ENCODE measurements at regions not wholly inside any gene's neighbourhood (a gene's known extent, or its start where the extent isn't known, plus 50 kb on each side); places are given as distances from the start of the nearest gene placed in this dataset.

DNA sequence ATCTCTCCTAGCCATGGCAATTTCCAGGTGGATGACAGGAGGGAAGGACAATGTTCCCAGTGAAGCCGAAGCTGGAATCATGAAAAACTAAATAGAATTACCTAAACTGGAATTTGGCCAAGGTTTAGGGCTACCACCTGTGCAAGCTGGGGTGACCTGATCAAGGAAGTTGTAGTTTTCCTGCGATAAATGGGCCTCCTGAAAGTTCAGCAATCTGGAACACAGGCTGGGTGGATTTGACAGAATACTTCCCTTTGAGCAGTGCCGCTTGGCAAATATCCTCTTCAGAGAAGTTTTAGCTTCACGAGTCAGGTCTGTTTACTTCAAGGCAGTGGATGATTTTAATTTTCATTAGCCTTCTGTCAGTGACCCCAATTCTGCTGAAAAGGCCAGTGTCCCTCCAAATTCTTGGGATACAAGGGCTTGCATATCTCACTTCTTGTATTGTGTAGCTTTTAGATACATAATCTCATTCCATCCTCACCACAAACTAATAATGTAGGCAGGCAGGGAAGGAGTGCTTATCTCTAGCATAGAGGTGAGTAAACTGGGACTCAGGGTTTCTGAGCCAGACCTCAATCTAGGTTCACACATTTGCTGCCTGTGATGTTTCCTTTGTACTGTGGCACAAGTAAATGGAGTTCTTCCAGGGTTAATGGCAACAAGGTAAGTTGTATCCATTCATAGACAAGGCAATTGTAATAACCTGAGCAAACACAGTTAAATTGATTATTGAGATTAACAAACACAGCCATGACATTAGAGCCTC, 349.4 kb downstream of the NUF2 start:
- DNase-seq (ENCODE audit: low spot score in 2 of 2) (no peak), ATAC-seq (ENCODE audit: low read depth) (no peak)
- H3K4me3 Mint-ChIP-seq: no peak overlapping the region
- H3K27me3 Mint-ChIP-seq: no peaks in the 10 kb centered on the region
- H3K4me1 Mint-ChIP-seq: no peaks in the 10 kb centered on the region
- no peaks in the 10 kb centered on the region for H3K9me3 Mint-ChIP-seq
- no peaks in the 10 kb centered on the region for H3K36me3 Mint-ChIP-seq
- H3K27ac Mint-ChIP-seq: no peak overlapping the region

DNA sequence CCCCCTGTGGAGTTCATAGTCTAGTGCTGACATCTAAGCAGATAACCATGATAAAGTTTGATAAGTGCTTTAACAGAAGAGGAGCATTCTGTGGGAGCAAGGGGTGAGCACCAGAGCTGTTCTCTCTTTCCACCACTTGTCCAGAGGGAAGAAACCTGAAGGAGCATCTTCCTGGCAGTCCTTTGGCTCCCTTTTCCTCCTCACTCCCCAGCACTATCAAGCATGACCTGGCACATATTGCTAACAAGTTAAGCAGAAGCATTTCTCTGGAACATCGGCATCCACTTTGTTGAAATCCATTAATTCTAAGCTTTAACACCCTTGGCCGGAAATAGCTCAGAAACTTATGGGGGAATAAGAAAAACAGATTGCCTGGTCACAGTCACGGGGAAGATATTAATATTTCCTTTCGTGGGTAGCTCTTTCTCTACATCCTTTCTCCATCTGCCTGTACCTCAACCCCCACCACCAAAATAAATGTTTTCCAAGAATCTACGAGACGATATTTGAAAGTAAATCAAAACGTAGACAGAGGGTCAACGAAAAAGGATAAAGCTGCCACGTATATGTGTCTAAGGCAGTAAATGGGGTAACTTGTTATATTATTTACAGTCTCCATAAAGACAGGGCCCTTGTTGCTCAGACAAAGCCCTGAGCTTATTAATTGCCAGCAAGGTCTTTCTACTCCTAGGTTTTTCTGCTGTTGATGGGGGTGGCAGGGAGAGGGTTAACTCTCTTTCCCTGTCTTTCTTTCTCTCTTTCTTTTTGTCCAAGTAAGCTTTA, 351.4 kb downstream of the NUF2 start:
- no peak for ATAC-seq (ENCODE audit: low read depth)
- no peaks in the 10 kb centered on the region for H3K36me3 Mint-ChIP-seq

GRCh38 chr1:163673759-163674151, 352.0 kb downstream of the NUF2 start:
- H3K27ac Mint-ChIP-seq: no peak overlapping the region
- DNase-seq (ENCODE audit: low spot score in 2 of 2) (no peak), ATAC-seq (ENCODE audit: low read depth) (no peak)
- no peaks in the 10 kb centered on the region for H3K27me3 Mint-ChIP-seq
- no peaks in the 10 kb centered on the region for H3K4me1 Mint-ChIP-seq
- H3K36me3 Mint-ChIP-seq: no peaks in the 10 kb centered on the region
- H3K9me3 Mint-ChIP-seq: no peaks in the 10 kb centered on the region
- H3K4me3 Mint-ChIP-seq: no peak overlapping the region

More for the DNA sequence above, 351.4 kb downstream of the NUF2 start:
- H3K4me3 Mint-ChIP-seq: no peak overlapping the region
- no peaks in the 10 kb centered on the region for H3K9me3 Mint-ChIP-seq
- H3K4me1 Mint-ChIP-seq: no peaks in the 10 kb centered on the region
- no peak overlapping the region for H3K27ac Mint-ChIP-seq
- DNase-seq (ENCODE audit: low spot score in 2 of 2): no peak
- no peaks in the 10 kb centered on the region for H3K27me3 Mint-ChIP-seq

DNA sequence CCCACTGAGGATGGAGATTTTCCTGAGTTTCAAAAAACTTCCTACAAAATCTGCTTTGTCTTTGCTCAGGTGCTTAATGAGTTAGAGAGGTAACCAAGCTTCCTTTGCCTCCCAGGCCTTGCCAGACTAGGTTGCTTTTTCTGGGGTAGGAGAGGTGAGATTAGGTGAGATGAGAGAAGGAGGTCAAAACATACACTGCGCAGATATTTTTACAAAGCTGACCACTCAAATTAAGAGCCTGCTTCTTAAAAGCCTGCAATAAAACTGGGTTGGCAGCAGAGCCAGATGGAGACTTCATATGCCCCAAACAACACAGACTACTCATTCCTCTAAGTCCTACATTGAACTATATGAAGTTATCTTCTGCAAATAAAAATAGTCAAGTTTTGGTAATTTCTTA, 352.5 kb downstream of the NUF2 start:
- Mint-ChIP-seq H3K4me1 (no peaks in the 10 kb centered on the region), H3K36me3 (no peaks in the 10 kb centered on the region), H3K9me3 (no peaks in the 10 kb centered on the region), H3K4me3 (no peak overlapping the region), H3K27me3 (no peaks in the 10 kb centered on the region), H3K27ac (no peak overlapping the region)
- ATAC-seq (ENCODE audit: low read depth): no peak
- no peak for DNase-seq (ENCODE audit: low spot score in 2 of 2)

GRCh38 chr1:163684785-163685184, 363.0 kb downstream of the NUF2 start:
- Mint-ChIP-seq H3K9me3 (peaks cover 11% of the 10 kb centered on the region), H3K36me3 (no peaks in the 10 kb centered on the region), H3K4me1 (no peaks in the 10 kb centered on the region), H3K4me3 (no peak overlapping the region), H3K27me3 (no peaks in the 10 kb centered on the region), H3K27ac (no peak overlapping the region)
- no peak for ATAC-seq (ENCODE audit: low read depth)
- no peak for DNase-seq (ENCODE audit: low spot score in 2 of 2)

DNA sequence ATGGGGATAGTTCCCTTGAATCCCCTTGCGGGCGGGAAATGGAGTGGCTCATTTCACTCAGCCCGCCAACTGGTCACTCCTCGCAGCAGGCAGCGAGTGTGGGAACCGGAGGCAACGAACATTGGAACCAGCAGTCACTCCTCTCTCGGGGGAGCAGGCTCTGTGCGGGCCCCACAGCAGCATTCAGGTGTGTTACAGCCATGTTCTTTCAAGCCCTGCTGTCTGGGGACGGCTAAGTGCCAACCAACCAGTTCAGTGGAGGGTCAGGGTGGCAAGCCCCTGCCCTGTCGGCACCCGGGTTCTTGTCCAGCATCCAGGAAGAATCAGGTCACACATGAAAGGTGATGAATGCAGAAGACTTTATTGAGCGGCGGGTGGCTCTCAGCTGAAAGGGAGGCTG, 370.5 kb downstream of the NUF2 start:
- no peak overlapping the region for H3K4me3 Mint-ChIP-seq
- H3K36me3 Mint-ChIP-seq: no peaks in the 10 kb centered on the region
- no peaks in the 10 kb centered on the region for H3K9me3 Mint-ChIP-seq
- ATAC-seq (ENCODE audit: low read depth) (no peak), DNase-seq (ENCODE audit: low spot score in 2 of 2) (no peak)
- no peaks in the 10 kb centered on the region for H3K27me3 Mint-ChIP-seq
- no peaks in the 10 kb centered on the region for H3K4me1 Mint-ChIP-seq
- no peak overlapping the region for H3K27ac Mint-ChIP-seq

- Mint-ChIP-seq H3K36me3 (no peaks in the 10 kb centered on the region), H3K27ac (no peak overlapping the region), H3K4me1 (no peaks in the 10 kb centered on the region), H3K9me3 (no peaks in the 10 kb centered on the region), H3K27me3 (no peaks in the 10 kb centered on the region), H3K4me3 (no peak overlapping the region)
- no peak for ATAC-seq (ENCODE audit: low read depth)
- no peak for DNase-seq (ENCODE audit: low spot score in 2 of 2)
Observed at GRCh38 chr1:163697137-163697536, 375.4 kb downstream of the NUF2 start.

GRCh38 chr1:163701783-163702374, 380.1 kb downstream of the NUF2 start:
- no peaks in the 10 kb centered on the region for H3K27me3 Mint-ChIP-seq
- H3K27ac Mint-ChIP-seq: no peak overlapping the region
- H3K9me3 Mint-ChIP-seq: no peaks in the 10 kb centered on the region
- H3K4me1 Mint-ChIP-seq: no peaks in the 10 kb centered on the region
- ATAC-seq (ENCODE audit: low read depth): no peak
- no peak for DNase-seq (ENCODE audit: low spot score in 2 of 2)
- no peaks in the 10 kb centered on the region for H3K36me3 Mint-ChIP-seq
- H3K4me3 Mint-ChIP-seq: no peak overlapping the region

DNA sequence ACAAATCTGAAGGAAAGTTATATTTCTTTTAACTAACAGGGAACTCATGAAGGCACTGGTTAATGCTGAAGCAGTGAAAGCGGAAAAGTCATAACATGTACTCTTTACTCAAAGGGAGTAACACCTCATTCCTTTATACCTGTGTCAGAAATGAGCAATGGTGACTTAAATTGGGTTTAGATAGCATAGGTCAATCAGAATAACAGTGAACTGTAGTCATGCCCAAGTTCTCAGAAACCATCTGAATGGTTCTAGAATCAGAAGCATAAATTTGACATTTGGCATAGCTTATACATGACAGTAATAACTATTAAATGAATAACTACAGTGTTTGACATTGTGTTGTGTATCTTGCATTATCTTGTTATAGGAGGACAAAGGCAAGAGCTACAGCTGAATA, 382.0 kb downstream of the NUF2 start:
- H3K27ac Mint-ChIP-seq: no peak overlapping the region
- H3K27me3 Mint-ChIP-seq: no peaks in the 10 kb centered on the region
- H3K4me1 Mint-ChIP-seq: no peaks in the 10 kb centered on the region
- H3K36me3 Mint-ChIP-seq: no peaks in the 10 kb centered on the region
- DNase-seq (ENCODE audit: low spot score in 2 of 2) (no peak), ATAC-seq (ENCODE audit: low read depth) (no peak)
- H3K4me3 Mint-ChIP-seq: no peak overlapping the region
- H3K9me3 Mint-ChIP-seq: peaks cover 2% of the 10 kb centered on the region

DNA sequence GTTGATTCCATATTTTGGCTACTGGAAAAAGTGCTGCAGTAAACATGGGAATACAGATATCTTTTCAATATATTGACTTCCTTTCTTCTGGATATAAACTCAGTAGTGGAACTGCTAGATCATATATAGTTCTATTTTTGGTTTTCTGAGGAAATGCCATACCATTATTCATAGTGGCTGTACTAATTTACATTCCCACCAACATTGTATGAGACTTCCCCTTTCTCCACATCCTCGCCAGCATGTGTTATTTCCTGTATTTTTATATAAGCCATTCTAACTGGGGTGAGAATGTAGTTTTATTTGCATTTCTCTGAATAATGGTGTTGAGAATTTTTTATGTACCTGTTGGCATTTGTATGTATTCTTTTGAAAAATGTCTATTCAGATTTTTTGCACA, 385.2 kb downstream of the NUF2 start:
- ATAC-seq (ENCODE audit: low read depth) (no peak), DNase-seq (ENCODE audit: low spot score in 2 of 2) (no peak)
- Mint-ChIP-seq H3K27ac (no peak overlapping the region), H3K36me3 (no peaks in the 10 kb centered on the region), H3K27me3 (no peaks in the 10 kb centered on the region), H3K4me3 (no peak overlapping the region), H3K4me1 (no peaks in the 10 kb centered on the region), H3K9me3 (peaks cover 5% of the 10 kb centered on the region)

DNA sequence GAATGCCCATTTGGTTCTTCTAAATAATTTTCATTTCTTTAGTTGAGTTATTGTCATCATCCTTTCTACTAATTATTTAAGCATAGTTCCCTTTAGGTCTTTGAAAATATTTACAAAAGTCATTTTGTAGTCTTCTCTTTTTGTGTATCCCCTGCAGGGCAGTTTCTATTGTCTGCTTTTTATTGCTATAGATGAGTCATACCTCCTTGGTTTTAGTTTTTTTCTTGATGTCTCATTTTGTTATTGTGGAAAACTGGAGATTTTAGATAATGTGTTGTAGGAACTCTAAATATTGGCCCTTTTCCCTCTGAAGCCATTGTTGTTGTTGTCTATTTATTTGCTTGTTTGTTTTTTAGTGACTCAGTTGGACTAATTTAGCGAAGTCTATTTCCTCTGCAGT, 387.9 kb downstream of the NUF2 start:
- Mint-ChIP-seq H3K9me3 (peaks cover 7% of the 10 kb centered on the region), H3K27me3 (no peaks in the 10 kb centered on the region), H3K36me3 (no peaks in the 10 kb centered on the region), H3K4me1 (no peaks in the 10 kb centered on the region), H3K4me3 (no peak overlapping the region), H3K27ac (no peak overlapping the region)
- ATAC-seq (ENCODE audit: low read depth): no peak
- DNase-seq (ENCODE audit: low spot score in 2 of 2): no peak

DNA sequence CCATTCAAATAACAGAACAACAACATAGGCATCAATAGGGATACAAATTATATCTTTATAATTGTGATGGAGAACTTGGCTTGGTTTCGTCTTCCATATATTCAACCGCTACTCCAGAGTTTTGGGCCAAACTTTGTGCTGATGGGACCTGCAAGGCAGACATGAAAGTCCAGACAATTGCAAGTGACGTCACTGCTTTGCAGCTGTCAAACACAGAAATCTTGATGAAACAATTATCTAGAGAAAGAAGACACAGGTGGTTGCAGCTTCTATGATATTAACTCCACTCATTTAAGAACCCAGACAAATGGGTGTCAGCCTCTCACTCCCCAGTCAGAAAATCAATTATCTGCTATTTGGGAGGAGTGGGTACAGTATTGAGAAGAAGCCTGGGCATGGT, 390.6 kb downstream of the NUF2 start:
- no peaks in the 10 kb centered on the region for H3K27me3 Mint-ChIP-seq
- no peaks in the 10 kb centered on the region for H3K4me1 Mint-ChIP-seq
- H3K9me3 Mint-ChIP-seq: peaks cover 7% of the 10 kb centered on the region
- DNase-seq (ENCODE audit: low spot score in 2 of 2): no peak
- H3K27ac Mint-ChIP-seq: no peak overlapping the region
- ATAC-seq (ENCODE audit: low read depth): no peak
- H3K36me3 Mint-ChIP-seq: no peaks in the 10 kb centered on the region
- no peak overlapping the region for H3K4me3 Mint-ChIP-seq

DNA sequence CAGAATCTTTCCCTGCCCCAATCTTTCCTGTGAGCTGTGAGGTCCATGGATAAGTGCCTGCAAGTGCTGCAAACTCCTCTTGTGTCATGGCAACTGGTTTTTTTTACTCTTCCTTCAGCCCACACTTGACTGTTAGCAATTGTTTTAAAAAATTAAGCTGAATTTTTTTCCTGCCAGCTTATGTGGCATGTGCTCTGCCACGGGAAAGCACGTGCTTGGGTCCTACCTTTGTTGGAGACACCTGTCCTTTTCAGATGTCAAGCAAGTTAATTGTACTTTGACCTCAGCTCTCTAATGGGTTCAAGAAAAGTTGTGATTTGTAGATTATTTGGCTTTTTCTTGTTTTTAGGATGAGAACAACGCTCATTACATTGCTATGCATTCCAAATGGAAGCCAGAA, 398.5 kb downstream of the NUF2 start:
- Mint-ChIP-seq H3K4me1 (no peaks in the 10 kb centered on the region), H3K27me3 (no peaks in the 10 kb centered on the region), H3K36me3 (no peaks in the 10 kb centered on the region), H3K27ac (no peak overlapping the region), H3K4me3 (no peak overlapping the region), H3K9me3 (peaks cover 14% of the 10 kb centered on the region)
- no peak for DNase-seq (ENCODE audit: low spot score in 2 of 2)
- no peak for ATAC-seq (ENCODE audit: low read depth)

GRCh38 chr1:163725551-163725950, 403.8 kb downstream of the NUF2 start:
- H3K4me1 Mint-ChIP-seq: no peaks in the 10 kb centered on the region
- no peak overlapping the region for H3K4me3 Mint-ChIP-seq
- no peaks in the 10 kb centered on the region for H3K27me3 Mint-ChIP-seq
- peaks cover 5% of the 10 kb centered on the region for H3K9me3 Mint-ChIP-seq
- DNase-seq (ENCODE audit: low spot score in 2 of 2) (no peak), ATAC-seq (ENCODE audit: low read depth) (no peak)
- H3K27ac Mint-ChIP-seq: no peak overlapping the region
- H3K36me3 Mint-ChIP-seq: no peaks in the 10 kb centered on the region
